ENCODE measurements at regions not wholly inside any gene's neighbourhood (a gene's known extent, or its start where the extent isn't known, plus 50 kb on each side); places are given as distances from the start of the nearest gene placed in this dataset.
"Not testable (repeated sequence)": the region's sequence is repeated elsewhere in the genome, so short reads cannot be mapped to it uniquely, and the experiment has no call there.

GRCh38 chr3:143901105-143901504 lies 52.8 kb upstream of the SLC9A9 start:
- H3K4me3 ChIP-seq (ENCODE audit: low read depth, low read length) = no peak overlapping the region
- no peak for DNase-seq (ENCODE audit: low read depth)
- TF ChIP-seq MAX (IDR thresholded peaks at IDR 0.05; ENCODE audit: low read depth, low read length) (no peak), POLR2A (IDR thresholded peaks at IDR 0.05; ENCODE audit: extremely low read depth, insufficient read length) (no peak), CTCF (IDR thresholded peaks at IDR 0.05; ENCODE audit: low read depth, low read length) (no peak), MYC (IDR thresholded peaks at IDR 0.05; ENCODE audit: low read depth, low read length) (no peak)

GRCh38 chr3:143902210-143902609 lies 53.9 kb upstream of the SLC9A9 start:
- no peak overlapping the region for H3K4me3 ChIP-seq (ENCODE audit: low read depth, low read length)
- TF ChIP-seq CTCF (IDR thresholded peaks at IDR 0.05; ENCODE audit: low read depth, low read length) = no peak
- no peak for TF ChIP-seq POLR2A (IDR thresholded peaks at IDR 0.05; ENCODE audit: extremely low read depth, insufficient read length)
- TF ChIP-seq MYC (IDR thresholded peaks at IDR 0.05; ENCODE audit: low read depth, low read length) = no peak
- no peak for TF ChIP-seq MAX (IDR thresholded peaks at IDR 0.05; ENCODE audit: low read depth, low read length)
- no peak for DNase-seq (ENCODE audit: low read depth)

- no peak for DNase-seq (ENCODE audit: low read depth)
- TF ChIP-seq MYC (IDR thresholded peaks at IDR 0.05; ENCODE audit: low read depth, low read length) = no peak
- TF ChIP-seq CTCF (IDR thresholded peaks at IDR 0.05; ENCODE audit: low read depth, low read length) = no peak
- TF ChIP-seq MAX (IDR thresholded peaks at IDR 0.05; ENCODE audit: low read depth, low read length) = no peak
- no peak for TF ChIP-seq POLR2A (IDR thresholded peaks at IDR 0.05; ENCODE audit: extremely low read depth, insufficient read length)
- no peak overlapping the region for H3K4me3 ChIP-seq (ENCODE audit: low read depth, low read length)
Measured at GRCh38 chr3:143910756-143911155, 60.9 kb upstream of the DIPK2A start.

- DNase-seq (ENCODE audit: low read depth) = no peak
- no peak overlapping the region for H3K4me3 ChIP-seq (ENCODE audit: low read depth, low read length)
- TF ChIP-seq CTCF (IDR thresholded peaks at IDR 0.05; ENCODE audit: low read depth, low read length) (no peak), MAX (IDR thresholded peaks at IDR 0.05; ENCODE audit: low read depth, low read length) (no peak), MYC (IDR thresholded peaks at IDR 0.05; ENCODE audit: low read depth, low read length) (no peak), POLR2A (IDR thresholded peaks at IDR 0.05; ENCODE audit: extremely low read depth, insufficient read length) (no peak)
Measured at GRCh38 chr3:143914257-143914656, 57.4 kb upstream of the DIPK2A start.

- TF ChIP-seq MAX (IDR thresholded peaks at IDR 0.05; ENCODE audit: low read depth, low read length) (no peak), MYC (IDR thresholded peaks at IDR 0.05; ENCODE audit: low read depth, low read length) (no peak), CTCF (IDR thresholded peaks at IDR 0.05; ENCODE audit: low read depth, low read length) (no peak), POLR2A (IDR thresholded peaks at IDR 0.05; ENCODE audit: extremely low read depth, insufficient read length) (no peak)
- H3K4me3 ChIP-seq (ENCODE audit: low read depth, low read length) = no peak overlapping the region
- DNase-seq (ENCODE audit: low read depth) = no peak
Measured at GRCh38 chr3:143918848-143919247, 52.8 kb upstream of the DIPK2A start.

GRCh38 chr3:143921176-143921575 lies 50.4 kb upstream of the DIPK2A start:
- not testable (repeated sequence) for H3K4me3 ChIP-seq (ENCODE audit: low read depth, low read length)
- DNase-seq (ENCODE audit: low read depth) = peak; percentile 32
